Astrocyte (in vitro differentiated cells and primary cell): ENCODE measurements at regions not wholly inside any gene's neighbourhood (a gene's known extent, or its start where the extent isn't known, plus 50 kb on each side); places are given as distances from the start of the nearest gene placed in this dataset.

Source experiments
- DNase-seq: peaks from one replicate; pipeline ENCODE4 v3.0.0-alpha.2; 2010; ENCODE audit warnings: low read depth
- FAIRE-seq: peaks from 2 replicates; lab custom pipeline; 2011; peaks lifted over from hg19 to GRCh38; lab: Jason Lieb, UNC
- H2AFZ ChIP-seq: 2 replicates; pipeline ENCODE4 v1.6.0; 2012; ENCODE audit warnings: low read depth, low read length, inconsistent platforms
- H3K27ac ChIP-seq: 2 replicates; pipeline ENCODE4 v1.5.1; 2011; ENCODE audit warnings: low read depth, low read length, inconsistent platforms
- H3K27me3 ChIP-seq: 2 replicates; pipeline ENCODE4 v1.6.0; 2011; ENCODE audit warnings: low read length, inconsistent platforms; ENCODE audit not compliant: insufficient read depth
- H3K36me3 ChIP-seq: 2 replicates; pipeline ENCODE4 v1.5.1; 2011; ENCODE audit warnings: low read length, inconsistent platforms; ENCODE audit not compliant: insufficient read depth
- H3K4me1 ChIP-seq: 2 replicates; pipeline ENCODE4 v1.5.1; 2011; ENCODE audit warnings: low read length, inconsistent platforms; ENCODE audit not compliant: insufficient read depth
- H3K4me2 ChIP-seq: 2 replicates; pipeline ENCODE4 v1.6.0; 2012; ENCODE audit warnings: low read length, inconsistent platforms
- H3K4me3 ChIP-seq: 2 replicates; pipeline ENCODE4 v1.5.1; 2011; ENCODE audit warnings: low read depth, mild to moderate bottlenecking, low read length, inconsistent platforms; ENCODE audit not compliant: insufficient read depth
- H3K79me2 ChIP-seq: 2 replicates; pipeline ENCODE4 v1.6.0; 2012; ENCODE audit warnings: mild to moderate bottlenecking, low read length, inconsistent platforms; ENCODE audit not compliant: insufficient read depth
- H3K9ac ChIP-seq: 2 replicates; pipeline ENCODE4 v1.6.0; 2012; ENCODE audit warnings: mild to moderate bottlenecking, low read length, inconsistent platforms
- H3K9me3 ChIP-seq: 2 replicates; pipeline ENCODE4 v1.5.1; 2012; ENCODE audit warnings: low read depth, mild to moderate bottlenecking, low read length, inconsistent platforms; ENCODE audit not compliant: insufficient read depth
- H4K20me1 ChIP-seq: 2 replicates; pipeline ENCODE4 v1.6.0; 2012; ENCODE audit warnings: low read length, inconsistent platforms; ENCODE audit not compliant: insufficient read depth
- H3K27ac Mint-ChIP-seq: one replicate; pipeline ENCODE4 v1.8.0; 2021; ENCODE audit warnings: mild to moderate bottlenecking, mixed read lengths; ENCODE audit not compliant: unreplicated experiment
- H3K27me3 Mint-ChIP-seq: one replicate; pipeline ENCODE4 v1.8.0; 2021; ENCODE audit warnings: low read depth, mixed read lengths; ENCODE audit not compliant: unreplicated experiment
- H3K36me3 Mint-ChIP-seq: one replicate; pipeline ENCODE4 v1.8.0; 2021; ENCODE audit warnings: low read depth, mixed read lengths; ENCODE audit not compliant: unreplicated experiment
- H3K4me1 Mint-ChIP-seq: one replicate; pipeline ENCODE4 v1.8.0; 2021; ENCODE audit warnings: low read depth, mixed read lengths; ENCODE audit not compliant: unreplicated experiment
- H3K4me3 Mint-ChIP-seq: one replicate; pipeline ENCODE4 v1.8.0; 2021; ENCODE audit warnings: mild to moderate bottlenecking, moderate library complexity, mixed read lengths; ENCODE audit not compliant: unreplicated experiment
- H3K9me3 Mint-ChIP-seq: one replicate; pipeline ENCODE4 v1.8.0; 2021; ENCODE audit warnings: mild to moderate bottlenecking, mixed read lengths; ENCODE audit not compliant: unreplicated experiment
- EZH2 ChIP-seq: IDR thresholded peaks from 2 replicates; pipeline ENCODE4 v1.6.1; 2012; ENCODE audit warnings: mild to moderate bottlenecking, low read length, inconsistent platforms; ENCODE audit not compliant: insufficient read depth
- TF ChIP-seq, protein P1 (sequence below): IDR thresholded peaks from 2 replicates; pipeline ENCODE4 v1.5.1; 2011; ENCODE audit warnings: low read depth, mild to moderate bottlenecking, inconsistent platforms, low read length, moderate library complexity; ENCODE audit not compliant: insufficient read depth

DNA sequence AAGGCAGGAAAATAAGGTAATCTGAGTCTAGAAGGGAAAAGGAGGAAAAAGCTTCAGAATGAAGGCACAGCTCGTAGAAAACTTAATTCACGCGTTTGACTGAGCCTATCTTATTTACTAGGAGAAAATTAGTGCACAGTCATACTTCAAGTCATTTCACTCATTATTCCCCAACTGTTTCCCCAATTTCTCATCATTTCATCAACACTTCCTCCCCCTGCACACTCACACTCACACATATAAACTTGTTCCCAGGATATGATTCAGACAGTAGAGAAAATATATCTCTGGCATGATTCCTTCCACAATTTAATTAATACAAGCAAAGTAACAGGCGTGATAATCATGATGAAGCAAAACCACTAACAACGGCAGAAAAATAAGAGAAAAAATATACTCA lies 94.5 kb upstream of the F13A1 start:
- Histone ChIP-seq H3K4me1 (no peaks in the 10 kb centered on the region), H3K27ac (no peak overlapping the region), H3K4me3 (no peak overlapping the region), H3K27me3 (no peaks in the 10 kb centered on the region), H4K20me1 (no peaks in the 10 kb centered on the region), H3K36me3 (no peaks in the 10 kb centered on the region), H3K9ac (no peak overlapping the region), H3K79me2 (no peaks in the 10 kb centered on the region), H3K4me2 (no peak overlapping the region), H3K9me3 (no peaks in the 10 kb centered on the region), H2AFZ (no peak overlapping the region)
- DNase-seq (no peak), FAIRE-seq (no peak)
- no peaks in the 10 kb centered on the region for H3K36me3 Mint-ChIP-seq
- no peak overlapping the region for H3K27ac Mint-ChIP-seq
- H3K4me3 Mint-ChIP-seq, result no peak overlapping the region
- TF ChIP-seq EZH2, result no peak
- TF ChIP-seq, protein P1, sequence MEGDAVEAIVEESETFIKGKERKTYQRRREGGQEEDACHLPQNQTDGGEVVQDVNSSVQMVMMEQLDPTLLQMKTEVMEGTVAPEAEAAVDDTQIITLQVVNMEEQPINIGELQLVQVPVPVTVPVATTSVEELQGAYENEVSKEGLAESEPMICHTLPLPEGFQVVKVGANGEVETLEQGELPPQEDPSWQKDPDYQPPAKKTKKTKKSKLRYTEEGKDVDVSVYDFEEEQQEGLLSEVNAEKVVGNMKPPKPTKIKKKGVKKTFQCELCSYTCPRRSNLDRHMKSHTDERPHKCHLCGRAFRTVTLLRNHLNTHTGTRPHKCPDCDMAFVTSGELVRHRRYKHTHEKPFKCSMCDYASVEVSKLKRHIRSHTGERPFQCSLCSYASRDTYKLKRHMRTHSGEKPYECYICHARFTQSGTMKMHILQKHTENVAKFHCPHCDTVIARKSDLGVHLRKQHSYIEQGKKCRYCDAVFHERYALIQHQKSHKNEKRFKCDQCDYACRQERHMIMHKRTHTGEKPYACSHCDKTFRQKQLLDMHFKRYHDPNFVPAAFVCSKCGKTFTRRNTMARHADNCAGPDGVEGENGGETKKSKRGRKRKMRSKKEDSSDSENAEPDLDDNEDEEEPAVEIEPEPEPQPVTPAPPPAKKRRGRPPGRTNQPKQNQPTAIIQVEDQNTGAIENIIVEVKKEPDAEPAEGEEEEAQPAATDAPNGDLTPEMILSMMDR, result no peak
- H3K27me3 Mint-ChIP-seq, result peaks cover 23% of the 10 kb centered on the region
- peaks cover 4% of the 10 kb centered on the region for H3K9me3 Mint-ChIP-seq
- H3K4me1 Mint-ChIP-seq, result no peaks in the 10 kb centered on the region

GRCh38 chr6:6417475-6417874 lies 97.0 kb upstream of the F13A1 start:
- TF ChIP-seq, protein P1, result no peak
- TF ChIP-seq EZH2, result no peak
- H3K4me2 ChIP-seq, result no peak overlapping the region
- Mint-ChIP-seq H3K4me1 (no peaks in the 10 kb centered on the region), H3K36me3 (no peaks in the 10 kb centered on the region), H3K9me3 (peaks cover 6% of the 10 kb centered on the region), H3K27me3 (peaks cover 18% of the 10 kb centered on the region), H3K27ac (no peak overlapping the region), H3K4me3 (no peak overlapping the region)
- no peaks in the 10 kb centered on the region for H3K27me3 ChIP-seq
- H3K4me1 ChIP-seq, result no peaks in the 10 kb centered on the region
- H2AFZ ChIP-seq, result no peak overlapping the region
- DNase-seq, result no peak
- no peaks in the 10 kb centered on the region for H4K20me1 ChIP-seq
- H3K27ac ChIP-seq, result no peak overlapping the region
- FAIRE-seq, result no peak
- no peaks in the 10 kb centered on the region for H3K79me2 ChIP-seq
- H3K9ac ChIP-seq, result no peak overlapping the region
- no peaks in the 10 kb centered on the region for H3K9me3 ChIP-seq
- no peak overlapping the region for H3K4me3 ChIP-seq
- no peaks in the 10 kb centered on the region for H3K36me3 ChIP-seq

- H3K4me2 ChIP-seq, result no peak overlapping the region
- no peak overlapping the region for H3K4me3 Mint-ChIP-seq
- H3K9me3 ChIP-seq, result no peaks in the 10 kb centered on the region
- H3K27ac Mint-ChIP-seq, result no peak overlapping the region
- TF ChIP-seq, protein P1, result no peak
- TF ChIP-seq EZH2, result no peak
- no peak for DNase-seq
- H3K36me3 ChIP-seq, result no peaks in the 10 kb centered on the region
- H3K27me3 Mint-ChIP-seq, result peaks cover 15% of the 10 kb centered on the region
- H3K9me3 Mint-ChIP-seq, result peaks cover 3% of the 10 kb centered on the region
- H3K27me3 ChIP-seq, result no peaks in the 10 kb centered on the region
- H3K79me2 ChIP-seq, result no peaks in the 10 kb centered on the region
- no peaks in the 10 kb centered on the region for H3K4me1 Mint-ChIP-seq
- no peaks in the 10 kb centered on the region for H4K20me1 ChIP-seq
- no peak overlapping the region for H3K4me3 ChIP-seq
- H3K4me1 ChIP-seq, result no peaks in the 10 kb centered on the region
- no peak overlapping the region for H3K9ac ChIP-seq
- H2AFZ ChIP-seq, result no peak overlapping the region
- FAIRE-seq, result no peak
- no peak overlapping the region for H3K27ac ChIP-seq
- H3K36me3 Mint-ChIP-seq, result no peaks in the 10 kb centered on the region
Observed at GRCh38 chr6:6418421-6418820, 98.0 kb upstream of the F13A1 start.
